HT-29 (cell line): ENCODE measurements at regions not wholly inside any gene's neighbourhood (a gene's known extent, or its start where the extent isn't known, plus 50 kb on each side); places are given as distances from the start of the nearest gene placed in this dataset.

Experiments used
- DNase-seq: peaks from one replicate; pipeline ENCODE4 v3.0.0-alpha.2; 2015; ENCODE audit warnings: low spot score

- no peak for DNase-seq
These were observed 203.8 kb upstream of the SOX1 start for GRCh38 chr13:111862836-111863815.

- no peak for DNase-seq
These were observed 202.4 kb upstream of the SOX1 start for GRCh38 chr13:111864566-111864965.

- DNase-seq, result no peak
These were observed 201.9 kb upstream of the SOX1 start for GRCh38 chr13:111865046-111865445.

GRCh38 chr13:111865826-111866225 is 201.1 kb upstream of the SOX1 start:
- DNase-seq, result no peak

- DNase-seq, result no peak
These were observed 200.2 kb upstream of the SOX1 start for GRCh38 chr13:111866731-111867245.

- DNase-seq, result no peak
These were observed 199.3 kb upstream of the SOX1 start for GRCh38 chr13:111867657-111868056.

- no peak for DNase-seq
These were observed 198.2 kb upstream of the SOX1 start for GRCh38 chr13:111868716-111869115.

- no peak for DNase-seq
These were observed 194.3 kb upstream of the SOX1 start for GRCh38 chr13:111872475-111873150.

GRCh38 chr13:111873676-111874178 is 193.2 kb upstream of the SOX1 start:
- DNase-seq, result no peak

GRCh38 chr13:111874981-111875380 is 192.0 kb upstream of the SOX1 start:
- DNase-seq, result no peak

- DNase-seq, result no peak
These were observed 191.0 kb upstream of the SOX1 start for GRCh38 chr13:111875915-111876314.

GRCh38 chr13:111876506-111876905 is 190.4 kb upstream of the SOX1 start:
- no peak for DNase-seq

GRCh38 chr13:111877906-111878305 is 189.0 kb upstream of the SOX1 start:
- no peak for DNase-seq

- DNase-seq, result no peak
These were observed 187.2 kb upstream of the SOX1 start for GRCh38 chr13:111879719-111880118.

- DNase-seq, result no peak
These were observed 186.8 kb upstream of the SOX1 start for GRCh38 chr13:111880185-111880584.

- no peak for DNase-seq
These were observed 185.2 kb upstream of the SOX1 start for GRCh38 chr13:111881700-111882099.

- no peak for DNase-seq
These were observed 184.6 kb upstream of the SOX1 start for GRCh38 chr13:111882351-111882750.

- no peak for DNase-seq
These were observed 183.2 kb upstream of the SOX1 start for GRCh38 chr13:111883571-111884343.

- DNase-seq, result no peak
These were observed 180.6 kb upstream of the SOX1 start for GRCh38 chr13:111886217-111886945.

- DNase-seq, result no peak
These were observed 173.8 kb upstream of the SOX1 start for GRCh38 chr13:111893071-111893606.
